Endothelial cell of umbilical vein (primary cell): ENCODE measurements at regions not wholly inside any gene's neighbourhood (a gene's known extent, or its start where the extent isn't known, plus 50 kb on each side); places are given as distances from the start of the nearest gene placed in this dataset.

Source experiments
- CTCF ChIP-seq, 2 donors: IDR thresholded peaks; 1 replicate in 1 of 2; 2 replicates in 1 of 2; pipeline ENCODE4 v1.5.1; 2011; ENCODE audit warnings: low read length in 2 of 2, mild to moderate bottlenecking in 2 of 2, moderate library complexity in 2 of 2, control low read depth in 1 of 2, inconsistent platforms in 1 of 2, low read depth in 1 of 2; ENCODE audit not compliant: insufficient read depth in 1 of 2; ENCODE audit errors: extremely low read depth in 1 of 2
- EZH2 ChIP-seq: IDR thresholded peaks from 2 replicates; pipeline ENCODE4 v1.6.1; 2012; ENCODE audit warnings: borderline replicate concordance, low read depth, mild to moderate bottlenecking, moderate library complexity, low read length, inconsistent platforms; ENCODE audit not compliant: severe bottlenecking
- MYC ChIP-seq: IDR thresholded peaks from one replicate; pipeline ENCODE4 v1.6.1; 2011; ENCODE audit warnings: mild to moderate bottlenecking, low read depth, low read length
- POLR2A ChIP-seq: IDR thresholded peaks from 2 replicates; pipeline ENCODE4 v1.6.1; 2012; ENCODE audit warnings: low read depth, mild to moderate bottlenecking, control low read depth, low read length
- POLR2AphosphoS5 ChIP-seq: IDR thresholded peaks from 2 replicates; pipeline ENCODE4 v1.6.1; 2012; ENCODE audit warnings: low read depth, mild to moderate bottlenecking, control low read depth, low read length, moderate library complexity; ENCODE audit not compliant: insufficient read depth

GRCh38 chr11:116400081-116400480, 372.7 kb downstream of the BUD13 start:
- TF ChIP-seq CTCF (IDR thresholded peaks at IDR 0.05; ENCODE audit: extremely low read depth in 1 of 2, insufficient read depth in 1 of 2, low read depth in 1 of 2, low read length in 2 of 2) (no peak), POLR2AphosphoS5 (no peak), EZH2 (no peak), POLR2A (no peak), MYC (no peak)
